HG03060 (cell line): ENCODE measurements at regions not wholly inside any gene's neighbourhood (a gene's known extent, or its start where the extent isn't known, plus 50 kb on each side); places are given as distances from the start of the nearest gene placed in this dataset.

Source experiments
- ATAC-seq: cut with Tn5 transposase; IDR thresholded peaks from one replicate; pipeline ENCODE4 v1.9.1; 2021; ENCODE audit warnings: low read depth, moderate number of reproducible peaks; ENCODE audit not compliant: unreplicated experiment

DNA sequence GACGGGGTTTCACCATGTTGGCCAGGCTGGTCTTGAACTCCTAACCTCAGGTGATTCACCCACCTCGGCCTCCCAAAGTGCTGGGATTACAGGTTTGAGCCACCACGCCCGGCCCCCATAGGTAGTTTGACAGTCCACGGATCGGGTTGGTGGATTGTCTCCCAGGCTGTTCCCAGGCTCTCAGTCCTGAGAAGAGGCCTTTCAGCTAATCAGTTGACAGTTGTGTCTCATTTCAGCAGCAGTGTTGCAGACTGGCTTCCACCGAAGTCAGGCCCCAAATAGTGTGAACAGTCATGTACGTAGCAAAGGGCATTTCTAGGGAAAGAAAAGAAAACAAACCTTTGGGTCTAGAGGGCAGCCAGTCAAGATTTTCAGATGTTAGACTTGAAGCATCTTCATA, 102.4 kb upstream of the TLR3 start:
- ATAC-seq, result no peak

DNA sequence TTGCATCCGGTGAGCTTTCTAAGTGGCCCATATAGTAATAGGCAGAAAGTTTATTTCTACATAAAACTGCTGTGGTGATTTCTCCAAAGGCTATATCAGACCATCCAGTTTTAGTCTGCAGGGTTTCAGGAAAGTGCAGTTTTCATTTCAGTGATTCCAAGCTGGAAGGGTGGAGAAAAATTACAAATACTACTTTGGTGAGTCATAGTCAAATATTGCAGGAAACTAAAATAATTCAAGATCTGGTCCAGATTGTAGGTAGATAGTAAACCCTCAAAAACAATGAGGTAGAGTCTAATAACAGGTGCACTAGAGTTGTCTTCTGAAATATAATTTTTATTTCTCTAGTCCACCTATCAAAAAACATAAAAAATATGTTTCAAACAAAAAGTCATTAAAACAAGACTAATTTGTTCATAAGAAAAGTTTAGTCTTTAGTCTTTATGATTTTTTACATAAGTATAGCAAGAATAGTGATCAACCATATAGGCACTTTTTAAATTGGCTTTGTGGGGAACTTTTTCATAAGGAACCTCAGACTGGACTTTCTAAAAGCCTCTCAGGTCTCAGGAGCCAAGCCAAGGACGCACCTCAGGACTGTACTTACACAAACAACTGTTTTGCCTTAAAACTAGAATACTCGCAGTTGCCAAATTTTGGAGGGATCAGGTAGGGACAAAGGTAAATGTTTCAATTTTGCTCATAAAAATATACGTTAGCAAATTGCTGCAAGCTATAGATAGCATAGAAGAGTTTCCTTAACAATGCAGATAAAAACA, 101.8 kb upstream of the TLR3 start:
- ATAC-seq, result no peak

DNA sequence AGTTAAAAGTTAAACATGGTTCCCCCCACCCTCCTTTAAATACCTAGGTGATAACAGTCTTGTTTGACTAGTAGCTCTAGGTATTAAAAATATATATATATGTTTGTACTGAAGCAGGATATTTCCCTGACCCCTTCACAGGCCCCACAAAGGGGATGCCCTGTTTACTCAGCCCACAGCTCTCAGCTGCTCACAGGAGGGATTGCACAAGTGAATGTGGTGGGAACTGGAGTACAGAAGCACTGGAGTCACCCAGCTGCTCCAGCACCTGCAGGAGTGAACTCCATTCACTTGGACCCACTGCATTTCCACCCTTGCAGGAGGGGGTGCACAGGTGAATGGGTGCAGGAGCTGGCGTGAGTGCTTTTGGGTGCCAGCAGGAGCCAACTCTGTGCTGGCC, 99.3 kb upstream of the TLR3 start:
- no peak for ATAC-seq

DNA sequence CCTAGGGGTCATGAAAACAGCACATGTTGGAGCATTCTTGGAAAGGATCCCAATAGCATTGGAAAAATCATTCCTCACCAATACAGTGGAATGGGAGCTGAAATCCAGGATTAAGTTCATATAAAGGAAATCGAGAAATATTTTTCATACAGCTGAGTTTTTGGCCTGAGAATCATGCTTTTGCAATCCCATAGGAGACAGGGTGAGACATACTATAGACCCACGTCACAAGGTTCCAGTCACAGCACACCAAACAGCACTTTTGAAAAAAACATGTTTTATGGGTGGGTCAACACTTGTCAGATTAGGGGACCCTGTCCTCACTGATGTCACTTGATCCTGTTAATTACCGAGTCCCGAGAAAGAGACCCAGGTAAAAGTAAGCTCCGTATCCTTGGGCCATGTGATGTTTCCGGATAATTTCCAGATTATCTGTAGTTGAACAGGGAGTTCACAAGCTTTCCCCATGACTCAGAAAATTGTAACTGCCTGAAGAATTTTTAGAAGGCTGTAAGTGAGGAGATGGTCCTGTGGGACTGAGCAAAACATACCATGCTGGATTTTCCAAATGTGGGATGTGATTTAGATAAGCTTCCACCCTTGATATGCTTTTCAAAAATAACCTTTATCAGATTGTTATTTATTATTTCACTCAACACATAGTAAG, 80.9 kb upstream of the TLR3 start:
- ATAC-seq, result no peak

DNA sequence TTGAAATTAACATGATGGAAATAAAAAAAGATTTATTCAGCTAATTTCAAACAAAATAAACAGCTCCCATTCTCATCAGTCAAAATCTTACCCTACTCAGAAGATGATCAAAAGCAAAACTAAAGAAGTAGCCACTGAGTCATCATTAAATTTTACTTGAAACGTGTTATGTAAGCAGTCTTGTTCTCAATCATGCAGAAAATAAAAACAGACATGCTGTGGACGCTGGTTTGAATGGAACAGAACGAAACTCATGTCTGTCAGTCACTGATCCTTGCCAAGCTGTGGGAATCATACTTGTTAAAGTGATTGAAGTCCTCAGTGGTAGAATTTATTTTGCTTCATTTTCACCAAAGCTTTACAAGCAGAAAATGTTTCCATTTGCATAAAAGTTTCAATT, 77.2 kb upstream of the TLR3 start:
- ATAC-seq, result peak; percentile 59

DNA sequence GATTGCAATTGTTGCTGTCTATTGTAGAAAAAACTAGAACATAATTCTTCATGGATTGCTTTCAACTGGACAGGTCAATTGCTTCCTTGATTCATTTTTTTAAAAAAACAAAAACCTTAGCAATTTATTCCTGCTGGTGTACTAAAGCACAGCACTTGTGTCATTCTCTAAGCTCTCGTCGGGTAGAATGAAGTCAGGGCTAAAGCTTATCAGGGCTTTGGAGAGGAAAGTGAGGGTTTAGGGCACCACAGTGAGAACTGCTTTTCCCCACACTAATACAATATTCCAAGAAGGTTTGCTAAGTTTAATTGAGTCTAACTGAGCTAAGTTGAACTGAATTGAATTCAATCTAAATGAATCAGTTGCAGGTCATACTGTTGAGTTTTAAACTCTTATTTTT, 76.4 kb upstream of the TLR3 start:
- ATAC-seq, result no peak

DNA sequence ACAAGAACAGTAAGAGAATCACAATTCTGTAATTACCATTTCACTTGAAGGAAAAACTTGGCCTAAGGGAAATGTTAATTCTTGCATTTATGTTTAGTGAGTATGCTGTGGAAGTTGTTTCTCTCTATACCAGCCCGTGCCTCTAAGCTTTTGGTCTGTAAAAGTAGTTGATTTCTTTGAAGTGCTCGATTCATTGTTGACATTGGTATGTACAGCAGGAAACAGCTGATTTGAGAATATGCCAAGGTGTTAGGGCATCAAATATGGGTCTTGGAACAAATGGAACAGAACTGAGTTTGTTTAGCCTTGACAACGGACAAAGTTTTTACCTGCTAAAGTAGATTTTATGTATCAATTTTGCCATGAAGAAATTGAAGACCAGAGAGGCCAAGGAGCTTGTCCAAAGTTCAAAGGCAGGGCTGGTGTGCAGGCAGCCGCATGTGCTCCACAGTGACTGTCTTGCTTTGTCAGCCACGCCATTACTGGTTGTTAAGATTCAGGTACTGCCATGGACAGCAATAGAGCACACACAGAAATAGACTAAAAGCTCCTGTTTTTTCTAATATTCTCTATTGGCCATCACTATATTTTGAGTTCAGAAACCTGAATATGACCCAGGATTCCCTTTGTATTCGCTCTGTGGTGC, 75.5 kb upstream of the TLR3 start:
- no peak for ATAC-seq

DNA sequence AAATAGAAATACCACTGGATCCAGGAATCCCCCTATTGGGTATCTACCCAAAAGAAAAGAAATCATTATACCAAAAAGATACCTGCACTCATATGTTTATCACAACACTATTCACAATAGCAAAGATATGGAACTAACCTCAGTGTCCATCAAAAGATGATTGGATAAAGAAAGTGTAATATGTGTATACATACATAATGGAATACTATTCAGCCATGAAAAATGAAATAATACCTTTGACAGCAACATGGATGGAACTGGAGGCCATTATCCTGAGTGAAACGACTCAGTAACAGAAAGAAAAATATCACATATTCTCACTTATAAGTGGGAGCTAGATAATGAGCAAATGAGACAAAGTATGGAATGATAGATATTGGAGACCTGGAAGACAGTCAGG, 74.2 kb upstream of the TLR3 start:
- ATAC-seq, result no peak

DNA sequence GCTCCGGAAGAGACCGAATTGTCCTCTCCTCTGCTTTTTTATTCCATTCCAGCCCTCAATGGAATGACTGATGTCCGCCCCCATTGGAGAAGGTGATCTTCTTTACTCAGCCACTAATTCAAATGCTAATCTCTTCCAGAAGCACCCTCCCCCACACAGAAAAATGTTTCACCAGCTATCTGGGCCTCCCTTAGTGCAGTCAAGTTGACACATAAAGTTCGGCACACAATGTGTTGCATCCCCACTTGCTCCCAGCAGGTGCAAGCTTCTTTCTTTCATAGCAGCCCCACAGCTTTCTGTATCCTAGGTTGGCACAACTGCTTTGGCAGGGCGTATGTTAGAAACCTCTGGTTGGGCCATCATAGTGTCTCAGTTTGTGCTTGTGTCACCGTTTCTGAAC, 73.3 kb upstream of the TLR3 start:
- no peak for ATAC-seq

DNA sequence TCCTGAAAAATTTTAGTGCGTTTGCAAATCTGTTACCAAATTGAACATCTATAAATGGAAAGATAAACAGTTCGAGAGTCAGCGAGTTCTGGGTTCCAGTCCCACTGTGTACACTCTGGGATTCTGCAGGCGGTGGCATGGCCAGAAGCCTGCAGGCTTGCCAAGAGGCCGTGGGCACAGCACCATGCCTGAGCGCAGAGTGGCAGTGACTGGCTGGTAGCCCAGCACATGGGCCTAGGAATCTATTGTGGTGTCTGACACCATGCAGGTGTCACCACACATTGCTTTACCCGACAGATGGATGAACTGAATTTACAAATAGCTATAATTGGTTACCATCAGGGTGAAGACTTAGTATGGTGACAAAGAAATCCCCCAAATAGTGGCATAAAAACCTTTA, 71.7 kb upstream of the TLR3 start:
- ATAC-seq, result no peak

DNA sequence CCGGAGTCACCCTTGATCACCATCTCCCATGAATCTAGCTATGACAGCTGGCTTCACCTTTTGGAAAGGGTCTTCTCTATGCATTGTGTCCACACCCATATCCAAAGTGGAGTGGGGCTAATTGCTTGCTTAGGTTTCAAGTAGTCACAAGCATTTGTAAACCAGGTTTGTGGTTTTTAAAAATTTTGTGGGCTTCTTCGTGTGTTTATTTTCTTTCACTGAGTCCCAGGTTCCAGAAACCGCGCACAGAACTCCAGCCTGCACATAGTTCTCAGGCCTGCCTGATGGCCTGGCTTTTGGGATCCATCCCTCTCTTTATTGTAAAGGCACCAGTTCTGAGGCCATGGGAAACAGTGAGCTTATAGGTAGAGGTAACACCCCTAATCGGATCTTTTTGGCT, 70.2 kb upstream of the TLR3 start:
- ATAC-seq, result no peak

DNA sequence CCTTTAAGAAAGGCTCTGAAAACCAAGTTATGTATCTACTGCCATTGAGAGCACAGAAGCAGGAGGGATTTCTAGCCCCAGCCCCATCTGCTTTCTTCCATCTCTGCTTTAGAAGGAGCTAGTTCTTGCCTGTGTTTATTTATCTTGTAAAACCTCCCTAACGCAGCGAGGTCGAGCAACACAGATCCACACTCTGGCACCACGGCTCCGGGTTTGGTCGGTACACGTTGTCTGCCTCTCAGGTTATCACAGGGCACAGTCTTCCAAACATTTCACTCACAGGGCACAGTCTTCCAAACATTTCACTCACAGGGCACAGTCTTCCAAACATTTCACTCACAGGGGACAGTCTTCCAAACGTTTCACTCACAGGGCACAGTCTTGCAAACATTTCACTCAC, 69.7 kb upstream of the TLR3 start:
- ATAC-seq, result no peak

DNA sequence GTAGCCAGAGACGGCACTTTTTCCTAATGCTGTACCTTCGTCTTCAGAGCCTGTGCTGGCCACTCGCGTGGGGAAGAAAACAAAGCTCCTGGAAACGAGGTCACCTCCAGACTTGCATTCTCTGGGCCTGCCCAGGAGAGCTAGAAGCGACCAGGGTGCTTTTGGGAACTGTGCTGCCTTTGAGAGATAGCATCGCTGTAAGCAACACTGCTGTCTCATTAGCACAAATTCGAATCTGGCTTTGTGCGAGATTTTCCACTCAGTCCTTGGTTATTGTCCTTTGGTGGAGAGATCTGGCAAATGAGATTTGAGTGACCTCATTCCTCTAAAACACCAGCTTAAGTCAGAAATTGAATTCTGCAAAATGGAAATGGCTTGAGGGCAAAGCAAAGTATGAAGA, 66.1 kb upstream of the TLR3 start:
- no peak for ATAC-seq

DNA sequence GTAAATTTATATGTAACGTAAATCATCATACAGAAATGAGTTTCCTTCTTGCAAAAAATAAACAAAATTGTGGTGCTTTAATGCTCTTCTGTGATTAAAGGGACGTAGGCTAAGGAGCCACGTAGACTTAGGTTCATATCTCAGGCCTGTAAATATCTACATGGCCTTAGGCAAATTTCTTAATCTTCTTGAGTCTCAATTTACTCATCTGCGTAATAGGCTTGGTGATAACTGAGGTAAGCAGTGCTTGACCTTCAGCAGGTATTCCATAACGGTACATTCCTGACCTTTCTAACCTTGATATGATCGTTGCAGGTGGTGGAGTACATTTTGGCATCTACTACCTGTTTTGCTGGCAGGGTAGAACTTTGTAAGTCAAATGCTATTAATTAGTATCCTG, 65.2 kb upstream of the TLR3 start:
- ATAC-seq, result no peak

DNA sequence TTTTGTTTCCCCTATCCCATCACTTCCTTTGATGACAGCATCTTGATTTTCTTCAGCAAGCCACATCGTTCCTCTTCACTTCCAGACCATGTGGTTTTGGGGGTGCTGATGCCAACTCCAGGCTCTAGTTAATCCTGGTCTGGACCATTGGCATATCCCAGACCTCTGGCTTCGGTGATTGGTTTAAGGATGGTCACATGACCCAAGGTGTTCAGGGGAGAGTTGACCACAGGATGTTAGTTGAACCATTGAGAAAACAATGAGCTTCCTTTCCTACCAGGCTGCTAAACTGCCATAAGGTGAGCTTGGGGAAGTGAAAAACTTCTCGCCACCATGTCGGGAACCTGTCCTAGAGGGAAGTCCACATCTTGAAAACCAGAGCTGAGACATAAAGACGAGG, 60.9 kb upstream of the TLR3 start:
- no peak for ATAC-seq

DNA sequence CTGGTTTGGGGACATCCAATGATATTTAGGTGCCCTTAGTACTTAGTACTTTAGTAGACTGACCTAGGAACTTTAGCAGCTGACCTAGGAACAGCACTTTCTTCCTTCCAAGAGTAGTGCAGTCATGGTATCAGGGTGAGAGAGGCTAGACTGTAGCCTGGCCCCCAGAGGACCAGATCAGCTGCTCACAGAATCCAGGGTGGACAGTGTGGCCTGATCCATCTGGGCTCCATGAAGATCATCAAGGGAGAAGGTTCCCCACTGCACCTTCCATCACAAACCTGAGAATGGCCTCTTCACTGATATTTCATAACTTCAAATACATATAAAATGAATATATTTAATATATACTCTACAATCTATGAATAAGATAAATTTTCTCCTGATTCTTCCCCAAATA, 59.0 kb upstream of the TLR3 start:
- no peak for ATAC-seq

DNA sequence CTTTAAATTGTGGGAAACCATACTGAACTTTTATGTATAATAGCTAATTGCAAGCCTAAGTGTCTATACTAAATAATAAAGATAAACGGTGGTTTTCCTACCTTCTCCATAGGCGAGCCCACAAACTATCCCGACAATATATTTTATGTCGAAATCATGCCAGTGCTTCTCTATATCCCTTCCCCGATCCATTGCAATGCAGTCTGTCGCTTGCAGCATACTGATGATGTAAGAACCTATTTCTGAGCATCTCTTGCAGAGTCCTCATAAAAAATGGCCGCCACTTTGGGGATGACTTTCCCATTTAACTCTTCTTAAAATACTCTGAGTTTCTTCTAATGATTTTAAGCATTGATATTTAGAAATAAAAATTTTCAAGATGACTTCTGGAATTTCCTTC, 58.1 kb upstream of the TLR3 start:
- no peak for ATAC-seq

DNA sequence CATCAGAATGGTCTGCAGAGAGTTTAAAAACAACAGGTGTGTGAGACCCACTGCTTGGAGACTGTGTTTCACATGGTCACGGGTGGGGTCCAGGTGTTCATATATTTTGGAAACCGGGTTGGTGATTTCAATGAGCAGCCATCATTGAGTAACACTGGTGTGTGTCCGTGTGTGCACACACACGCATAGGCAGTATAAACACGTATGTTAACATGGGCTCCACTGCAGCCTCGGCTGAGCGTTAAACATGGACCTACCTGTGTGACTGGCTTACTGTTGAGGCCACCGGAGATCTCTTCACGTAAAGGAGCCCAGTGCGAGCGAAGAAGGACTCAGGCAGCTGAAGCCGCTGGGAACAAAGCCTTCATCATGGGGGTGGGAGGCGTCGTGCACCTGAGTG, 56.9 kb upstream of the TLR3 start:
- no peak for ATAC-seq

DNA sequence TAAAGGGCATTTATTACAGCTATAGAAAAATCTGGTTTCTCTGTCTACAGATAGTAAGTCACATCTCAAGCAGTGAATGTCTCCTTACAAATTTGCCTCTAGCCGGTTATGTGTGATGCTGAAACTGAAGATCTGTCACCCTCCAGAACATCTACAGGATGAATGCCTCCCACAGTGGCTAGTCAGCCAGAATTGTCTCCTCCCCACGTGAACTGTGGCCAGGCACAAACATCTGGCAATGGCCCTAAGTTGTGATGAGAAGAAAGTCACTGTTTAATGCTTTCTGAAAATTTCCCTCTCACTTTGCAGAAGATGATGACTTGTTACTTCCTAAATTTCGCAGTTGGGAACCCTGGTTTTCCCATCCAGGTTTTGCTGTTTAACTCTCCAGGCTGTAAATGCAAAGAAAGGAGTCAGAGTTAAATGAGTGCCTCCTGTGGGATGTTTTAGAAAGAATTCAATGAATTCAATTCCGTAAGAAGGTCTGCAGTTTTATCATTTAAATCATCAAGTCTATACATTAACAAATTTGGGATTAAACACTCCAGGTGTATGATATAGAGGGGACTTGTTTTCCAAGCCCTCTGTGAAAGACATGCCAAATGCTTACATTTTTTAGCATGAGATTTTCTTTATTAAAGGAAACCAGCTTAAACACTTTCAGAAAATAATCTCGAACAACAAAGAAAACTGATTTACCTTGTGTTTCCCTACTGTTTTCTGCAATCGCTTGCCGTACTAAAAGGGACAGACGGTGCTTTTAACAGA, 55.4 kb upstream of the TLR3 start:
- no peak for ATAC-seq

DNA sequence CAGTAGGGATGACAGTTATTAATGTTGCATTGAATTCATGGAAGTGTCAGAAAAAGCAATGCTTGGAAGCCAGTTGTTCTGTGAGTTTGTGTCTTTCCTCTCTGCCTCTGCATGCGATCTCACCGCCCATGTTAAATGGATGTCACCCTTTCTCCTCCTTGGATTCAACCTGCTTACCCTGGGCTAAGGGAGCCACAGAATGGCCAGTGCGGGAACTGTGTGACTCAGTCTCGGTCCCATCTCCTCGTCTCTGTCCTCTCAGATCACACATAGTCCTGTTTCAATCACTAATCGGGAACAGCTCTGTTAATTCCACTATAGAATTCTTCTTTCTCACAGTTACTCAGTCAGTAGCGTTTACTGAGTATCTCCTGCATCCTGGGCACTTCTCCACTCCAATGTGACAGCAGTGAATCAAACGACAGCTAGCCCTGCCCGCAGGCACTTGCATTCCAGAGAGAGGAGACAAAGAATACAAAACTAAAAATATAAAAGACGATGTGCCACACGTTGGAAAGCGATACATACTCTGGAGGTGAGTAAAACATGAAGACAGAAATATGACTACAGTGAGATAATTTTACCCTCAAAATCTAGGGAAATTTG, 53.6 kb upstream of the TLR3 start:
- ATAC-seq, result no peak

DNA sequence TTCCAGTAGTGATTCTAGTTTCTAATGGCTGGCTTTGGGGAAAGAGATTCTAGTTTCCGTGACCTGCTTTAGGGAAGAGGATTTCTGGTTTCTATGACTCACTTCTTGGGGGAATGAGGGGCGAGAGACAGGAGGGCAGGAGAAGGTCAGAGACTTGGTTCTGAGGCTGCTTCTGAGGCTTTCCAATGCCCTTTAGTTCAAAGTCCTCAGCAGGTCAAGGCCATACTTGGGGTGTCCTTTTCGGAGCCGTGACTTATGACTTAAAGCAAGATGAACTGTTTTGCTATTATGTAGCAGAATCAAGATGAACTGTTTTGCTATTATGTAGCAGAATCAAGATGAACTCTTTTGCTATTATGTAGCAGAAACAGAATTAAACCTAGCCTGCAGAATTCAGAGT, 52.2 kb upstream of the TLR3 start:
- ATAC-seq, result no peak
